NCI-H2196 treated with DMSO at 0.1 percent for 48 hours (cell line): ENCODE measurements at regions not wholly inside any gene's neighbourhood (a gene's known extent, or its start where the extent isn't known, plus 50 kb on each side); places are given as distances from the start of the nearest gene placed in this dataset.
A peak's percentile ranks its signal among the peaks of the same experiment; 100 is the strongest.

Source experiments
- DNase-seq: peaks from one replicate; lab custom pipeline; 2025; ENCODE audit not compliant: unreplicated experiment; lab: John Stamatoyannopoulos, UW

DNA sequence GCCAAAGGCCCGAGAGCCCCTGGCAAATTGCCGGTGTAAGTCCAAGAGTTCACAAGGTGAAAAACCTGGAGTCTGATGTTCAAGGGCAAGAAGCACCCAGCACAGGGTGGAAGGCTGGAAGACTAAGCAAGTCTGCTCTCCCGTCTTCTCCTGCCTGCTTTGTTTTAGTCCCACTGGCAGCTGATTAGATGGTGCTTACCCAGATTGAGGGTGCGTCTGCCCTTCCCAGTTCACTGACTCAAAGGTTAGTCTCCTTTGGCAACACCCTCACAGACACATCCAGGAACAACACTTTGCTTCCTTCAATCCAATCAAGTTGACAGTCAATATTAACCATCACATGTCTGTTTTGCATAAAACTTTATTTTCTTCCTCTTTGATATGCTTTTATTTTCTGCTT lies 157.4 kb downstream of the HS3ST1 start:
- DNase-seq, result no peak

- DNase-seq, result no peak
Measured at GRCh38 chr4:11268149-11268548, 160.5 kb downstream of the HS3ST1 start.

DNA sequence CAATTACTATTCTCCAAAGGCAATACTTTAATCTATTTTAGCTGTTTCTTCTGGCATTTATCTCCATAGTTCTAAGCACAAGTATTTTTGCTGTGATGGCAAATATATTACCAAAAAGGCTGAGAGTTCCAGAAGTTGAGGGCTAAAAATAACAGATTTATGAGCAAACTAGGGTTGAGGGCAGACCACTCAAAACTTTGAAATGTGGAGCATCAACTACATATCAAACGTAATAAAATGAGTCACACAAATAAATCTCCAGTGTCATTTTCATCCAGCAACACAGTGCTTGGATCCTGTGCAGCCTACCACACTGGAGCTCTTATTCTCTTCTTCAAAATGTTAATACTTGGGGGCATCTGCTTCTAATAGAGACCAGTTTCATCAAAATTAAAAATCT lies 163.9 kb downstream of the HS3ST1 start:
- no peak for DNase-seq

DNA sequence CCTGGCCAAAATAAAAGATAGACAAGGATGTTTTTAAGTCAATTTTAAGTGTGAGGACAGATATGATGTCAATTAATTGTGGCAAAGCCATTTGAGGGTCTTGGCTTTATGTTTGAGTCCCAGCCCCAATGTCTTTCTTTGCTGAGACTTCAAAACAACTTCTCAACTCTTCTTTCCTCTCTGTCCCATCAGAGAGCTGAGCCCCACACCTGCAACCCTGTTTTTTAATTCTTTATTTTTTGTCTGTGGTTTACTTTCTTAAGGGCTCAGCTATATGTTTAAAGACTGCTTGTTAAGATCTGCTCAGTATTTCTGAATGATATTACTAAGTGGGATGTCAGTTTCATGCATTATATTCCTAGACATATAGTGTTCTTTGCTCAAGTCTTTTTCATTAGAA lies 164.3 kb downstream of the HS3ST1 start:
- no peak for DNase-seq

DNA sequence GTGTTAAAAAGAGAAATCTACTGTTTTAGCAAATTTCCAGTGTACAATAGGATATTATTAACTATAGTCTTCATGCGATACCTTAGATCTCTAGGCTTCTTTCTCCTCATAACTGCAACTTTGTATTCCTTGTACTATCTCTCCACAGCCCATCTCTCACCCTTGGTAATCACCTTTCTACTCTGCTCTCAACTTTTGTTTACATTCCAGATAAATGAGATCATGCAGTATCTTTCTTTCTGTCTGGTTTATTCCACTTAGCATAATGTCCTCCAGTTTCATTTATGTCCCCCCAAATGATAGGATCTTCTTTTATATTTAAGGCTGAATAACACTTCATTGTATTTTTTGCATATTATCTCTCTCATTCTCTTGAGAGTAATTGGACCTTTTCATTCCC lies 165.5 kb downstream of the HS3ST1 start:
- no peak for DNase-seq

GRCh38 chr4:11261066-11261850 lies 167.4 kb downstream of the HS3ST1 start:
- no peak for DNase-seq

DNA sequence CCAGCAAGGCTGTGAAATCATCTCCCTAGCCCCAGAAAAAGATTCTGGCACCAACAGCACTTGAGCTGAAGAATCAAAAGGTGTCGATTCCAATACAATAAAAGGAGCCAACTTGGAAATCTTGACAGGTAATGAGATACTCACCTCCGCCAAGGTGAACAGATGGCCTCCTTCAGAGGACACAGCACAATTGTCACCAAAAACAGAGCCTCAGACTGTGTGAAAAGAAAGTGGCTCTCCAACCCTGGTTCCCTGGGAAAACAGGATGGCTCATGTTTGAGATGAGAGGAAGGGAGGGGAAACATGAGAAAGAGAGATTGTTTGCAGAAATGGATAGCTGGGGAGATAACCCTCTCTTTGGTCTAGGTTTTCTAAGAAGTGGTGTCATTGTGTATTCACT lies 168.9 kb downstream of the HS3ST1 start:
- DNase-seq, result peak; percentile 50

DNA sequence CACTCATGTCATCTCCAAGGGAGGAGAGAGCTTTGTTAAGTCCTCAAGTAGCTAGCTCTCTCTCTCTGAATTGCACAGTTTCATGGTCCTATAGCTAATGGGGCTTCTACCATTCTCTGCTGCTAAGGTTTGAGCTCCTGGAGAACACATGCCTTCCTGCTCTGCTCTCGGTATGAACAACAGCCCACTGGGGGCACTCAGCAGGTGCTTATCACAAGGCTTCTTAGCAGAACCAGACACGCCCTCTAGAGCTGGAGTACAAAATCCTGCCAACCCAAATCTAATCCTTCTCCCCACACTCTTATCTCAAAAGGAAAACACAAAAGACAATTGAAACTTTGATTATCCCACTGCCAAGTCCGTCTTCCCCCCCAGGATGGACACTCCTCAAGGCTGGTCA lies 176.5 kb downstream of the HS3ST1 start:
- DNase-seq, result no peak

- no peak for DNase-seq
Measured at GRCh38 chr4:11250510-11250909, 178.2 kb downstream of the HS3ST1 start.

DNA sequence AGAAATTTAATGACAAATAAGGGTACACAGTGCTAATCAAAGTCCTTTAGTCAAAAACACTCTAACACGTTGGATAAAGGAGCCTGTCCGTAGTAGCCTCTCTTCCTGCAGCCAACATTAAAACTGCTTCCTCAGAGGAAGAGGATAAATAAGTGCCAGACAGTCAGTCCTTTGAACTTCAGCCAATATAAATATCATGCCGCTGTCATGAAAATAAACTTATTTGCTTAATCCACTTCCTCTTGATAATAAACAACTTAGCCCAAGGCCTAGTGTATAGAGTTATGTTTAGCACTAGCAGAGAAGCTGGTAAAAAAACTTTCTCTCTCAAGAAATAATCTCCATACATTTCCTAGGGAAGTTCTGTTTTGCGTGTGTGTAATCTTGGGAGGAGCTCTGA lies 196.7 kb downstream of the HS3ST1 start:
- peak; percentile 29 for DNase-seq

- DNase-seq, result no peak
Measured at GRCh38 chr4:11230866-11231265, 197.8 kb downstream of the HS3ST1 start.

- DNase-seq, result peak; percentile 7
Measured at GRCh38 chr4:11228530-11228929, 200.2 kb downstream of the HS3ST1 start.

DNA sequence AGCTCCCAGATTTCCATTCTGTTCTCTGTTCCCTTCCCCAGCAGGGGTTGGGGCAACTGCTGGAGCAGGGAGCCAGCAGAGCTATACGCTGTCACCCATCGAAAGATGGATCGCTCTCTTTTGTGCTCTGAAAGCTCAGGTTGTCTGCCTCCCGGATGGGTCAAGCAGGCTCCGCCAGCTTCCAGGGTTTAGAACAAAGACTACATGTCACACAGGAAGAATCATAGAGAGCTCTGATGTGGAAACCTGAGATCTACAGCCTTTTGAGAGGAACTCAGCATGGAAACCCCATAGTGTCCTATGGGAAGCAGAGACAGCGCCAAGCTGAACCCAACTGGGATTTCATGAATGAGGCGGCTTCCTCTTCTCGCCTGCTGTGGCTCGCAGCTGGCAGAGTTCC lies 205.4 kb downstream of the HS3ST1 start:
- DNase-seq, result peak; percentile 39

- DNase-seq, result no peak
Measured at GRCh38 chr4:11218692-11219091, 210.0 kb downstream of the HS3ST1 start.

DNA sequence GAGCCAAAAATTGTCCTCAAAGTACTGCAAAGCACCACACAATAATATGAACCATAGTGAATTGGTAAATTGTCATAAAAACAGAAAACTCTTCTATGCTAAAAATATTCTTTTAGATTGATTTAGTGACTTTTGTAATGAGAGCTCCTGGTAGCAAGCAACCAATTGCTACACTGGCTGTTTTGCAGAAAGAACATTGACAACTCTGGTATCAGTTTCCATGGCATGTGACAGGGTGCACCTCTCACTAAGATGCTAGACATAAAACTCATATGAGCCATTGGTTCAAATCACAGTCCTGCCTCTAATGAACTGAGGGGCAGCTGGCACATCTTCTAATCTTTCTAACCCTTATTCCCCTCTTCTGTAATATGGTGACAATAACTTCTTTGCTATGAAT lies 212.2 kb downstream of the HS3ST1 start:
- DNase-seq, result no peak

GRCh38 chr4:11214281-11214680 lies 214.4 kb downstream of the HS3ST1 start:
- no peak for DNase-seq

- no peak for DNase-seq
Measured at GRCh38 chr4:11209826-11210225, 218.9 kb downstream of the HS3ST1 start.

- no peak for DNase-seq
Measured at GRCh38 chr4:11201256-11201655, 227.4 kb downstream of the HS3ST1 start.

- DNase-seq, result no peak
Measured at GRCh38 chr4:11198516-11199305, 230.0 kb downstream of the HS3ST1 start.

DNA sequence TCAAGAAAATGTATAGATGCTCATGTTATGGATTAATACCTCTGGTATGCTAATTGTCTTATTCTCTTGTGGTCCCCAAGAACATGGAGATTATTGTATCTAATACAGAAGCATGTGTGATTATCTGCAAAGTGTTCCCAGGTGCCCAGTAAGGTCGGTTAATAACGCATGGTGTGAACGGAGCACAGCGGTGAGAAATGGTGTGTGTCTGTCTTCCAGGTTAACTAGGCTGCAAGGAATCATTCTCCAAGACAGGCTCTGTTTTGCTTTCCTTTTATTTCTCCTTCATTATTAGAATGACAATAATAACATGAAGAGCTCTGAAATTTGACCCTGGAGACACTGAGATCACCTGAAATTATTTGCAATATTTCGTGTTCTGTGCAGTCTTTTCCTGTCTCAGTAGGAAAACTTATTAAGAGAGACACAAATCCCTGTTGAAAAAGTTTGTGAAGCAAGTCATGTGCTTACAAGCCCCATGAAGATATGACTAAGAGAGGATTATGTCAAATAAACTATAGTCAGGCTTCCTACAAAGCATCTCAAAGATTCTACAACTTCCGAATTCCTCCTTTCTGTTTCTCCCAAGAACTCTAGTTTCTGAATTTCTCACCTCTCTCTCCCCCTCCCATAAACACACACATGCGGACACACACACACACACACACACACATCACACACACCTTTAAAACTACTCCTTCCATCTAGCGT lies 230.9 kb downstream of the HS3ST1 start:
- DNase-seq, result no peak

DNA sequence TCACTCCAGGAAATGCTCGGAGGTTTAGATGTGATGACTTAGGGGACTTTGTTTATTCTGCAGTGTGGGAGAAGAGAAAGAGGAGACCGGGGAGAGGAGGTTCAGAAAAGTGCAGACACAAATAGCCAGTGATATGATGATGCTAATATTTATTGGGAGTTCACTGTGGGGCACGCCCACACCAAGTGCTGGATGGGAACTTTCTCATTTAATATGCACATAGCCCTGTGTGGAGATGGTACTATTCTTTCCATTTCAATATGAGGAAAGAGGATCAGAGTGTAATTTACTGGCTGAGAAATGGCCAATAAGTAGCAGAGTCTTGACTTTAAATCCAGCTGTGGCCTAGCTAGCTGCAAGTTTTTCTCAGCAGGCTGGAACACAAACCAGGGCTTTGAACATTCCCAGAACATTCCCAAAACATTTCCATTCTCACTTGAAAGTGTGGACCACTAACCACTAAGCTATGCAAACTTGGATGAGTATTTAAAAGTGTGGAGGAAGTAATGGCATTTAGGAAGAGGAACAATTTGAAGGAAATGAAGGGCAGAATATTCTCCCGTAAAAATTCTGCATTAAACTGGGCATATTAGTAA lies 231.7 kb downstream of the HS3ST1 start:
- DNase-seq, result no peak
